GM23338 (cell line): ENCODE measurements at regions not wholly inside any gene's neighbourhood (a gene's known extent, or its start where the extent isn't known, plus 50 kb on each side); places are given as distances from the start of the nearest gene placed in this dataset.

Source experiments
- CREB1 ChIP-seq: fragments of 250-450 bp; sonication (Bioruptor Pico); IDR thresholded peaks from 2 replicates; pipeline ENCODE4 v1.5.0; 2020; ENCODE audit warnings: low read depth, mild to moderate bottlenecking, moderate library complexity
- CTCF ChIP-seq, 2 experiments: fragments of 200-600 bp in 1 of 2; sonication (generic) in 1 of 2; conservative IDR thresholded peaks; 2 replicates each; pipeline versions ENCODE4 v1.5.1 to v1.6.1; 2016 to 2017; ENCODE audit warnings: antibody characterized with exemption in 2 of 2, low read depth in 2 of 2, mild to moderate bottlenecking in 2 of 2, moderate library complexity in 1 of 2
- EZH2 ChIP-seq: fragments of 200-600 bp; sonication (generic); IDR thresholded peaks from one replicate; pipeline ENCODE4 v1.8.0; 2017; ENCODE audit warnings: antibody characterized with exemption, mild to moderate bottlenecking, low read depth; ENCODE audit not compliant: unreplicated experiment
- EZH2phosphoT487 ChIP-seq: fragments of 200-600 bp; sonication (generic); IDR thresholded peaks from one replicate; pipeline ENCODE4 v1.8.1; 2018; ENCODE audit warnings: antibody characterized with exemption; ENCODE audit not compliant: unreplicated experiment
- POLR2AphosphoS5 ChIP-seq: IDR thresholded peaks from 2 replicates; pipeline ENCODE4 v1.6.1; 2016; ENCODE audit warnings: antibody characterized with exemption, low read depth
- REST ChIP-seq: IDR thresholded peaks from one replicate; pipeline ENCODE4 v1.6.1; 2018; ENCODE audit warnings: antibody characterized with exemption; ENCODE audit not compliant: unreplicated experiment
- ZNF331 ChIP-seq: fragments of 250-450 bp; sonication (Bioruptor Pico); IDR thresholded peaks from 2 replicates; pipeline ENCODE4 v1.5.0; 2020; ENCODE audit warnings: low read depth, mild to moderate bottlenecking, moderate library complexity

- TF ChIP-seq REST (no peak), POLR2AphosphoS5 (no peak), CTCF (conservative IDR thresholded peaks at IDR 0.05; ENCODE audit: low read depth in 2 of 2) (no peak), ZNF331 (CRISPR knock-in tag) (no peak), EZH2 (no peak), CREB1 (CRISPR knock-in tag) (no peak), EZH2phosphoT487 (no peak)
Observed at GRCh38 chr10:4775808-4776207, 50.2 kb upstream of the AKR1E2 start.
